Prostate gland (tissue), 2 donors: ENCODE measurements at regions not wholly inside any gene's neighbourhood (a gene's known extent, or its start where the extent isn't known, plus 50 kb on each side); places are given as distances from the start of the nearest gene placed in this dataset.
"Not testable (repeated sequence)": the region's sequence is repeated elsewhere in the genome, so short reads cannot be mapped to it uniquely, and the experiment has no call there.

Experiments used
- DNase-seq: peaks from one replicate; pipeline ENCODE4 v3.0.0-alpha.2; 2019; ENCODE audit warnings: low spot score
- H3K27ac ChIP-seq, 2 donors: fragments of 200-600 bp; sonication (generic); 2 replicates each; pipeline ENCODE4 v1.5.1; 2017 to 2019
- H3K27me3 ChIP-seq: fragments of 200-600 bp; sonication (generic); replicated peaks from 2 replicates; pipeline ENCODE4 v1.5.1; 2019; ENCODE audit not compliant: insufficient read depth
- H3K36me3 ChIP-seq, 2 donors: fragments of 200-600 bp; sonication (generic); 1 replicate in 1 of 2; 2 replicates in 1 of 2; pipeline versions ENCODE4 v1.5.1 to v1.8.1; 2017 to 2019
- H3K4me1 ChIP-seq: fragments of 200-600 bp; sonication (generic); replicated peaks from 2 replicates; pipeline ENCODE4 v1.5.1; 2019
- H3K4me3 ChIP-seq, 2 donors: fragments of 200-600 bp; sonication (generic); 2 replicates each; pipeline ENCODE4 v1.5.1; 2017 to 2019
- H3K9me3 ChIP-seq: fragments of 200-600 bp; sonication (generic); 2 replicates; pipeline ENCODE4 v1.5.1; 2017
- POLR2A ChIP-seq: fragments of 450-650 bp; IDR thresholded peaks from one replicate; pipeline ENCODE4 v1.6.1; 2016; ENCODE audit warnings: antibody characterized with exemption, mild to moderate bottlenecking
- POLR2AphosphoS5 ChIP-seq: sonication (generic); formaldehyde crosslinking; IDR thresholded peaks from one replicate; pipeline ENCODE4 v1.6.1; 2017; ENCODE audit warnings: antibody characterized with exemption
- WGBS: methylation state at CpG from one replicate; pipeline ENCODE4 v1.1.5; 2018; 5-methylcytosine and 5-hydroxymethylcytosine counted together
- intact Hi-C: fragments of 100-400 bp; cut with DNase I; formaldehyde crosslinking; loops from one replicate; pipeline ENCODE4 v1.14.2; 2022
- TF ChIP-seq, protein P1 (sequence below), 4 experiments: fragments of 200-600 bp in 2 of 4; fragments of 450-650 bp in 2 of 4; sonication (generic) in 2 of 4; IDR thresholded peaks; 1 replicate in 3 of 4; 2 replicates in 1 of 4; pipeline ENCODE4 v1.5.1; 2016 to 2019; ENCODE audit warnings: antibody characterized with exemption in 4 of 4, mild to moderate bottlenecking in 2 of 4, moderate library complexity in 2 of 4

GRCh38 chr3:174547801-174548435, 311.2 kb upstream of the NAALADL2 start:
- no peak overlapping the region for H3K4me3 ChIP-seq
- H3K4me1 ChIP-seq = no peaks in the 10 kb centered on the region
- no peaks in the 10 kb centered on the region for H3K9me3 ChIP-seq
- no peak for TF ChIP-seq POLR2A
- no peak for TF ChIP-seq POLR2AphosphoS5
- TF ChIP-seq, protein P1, sequence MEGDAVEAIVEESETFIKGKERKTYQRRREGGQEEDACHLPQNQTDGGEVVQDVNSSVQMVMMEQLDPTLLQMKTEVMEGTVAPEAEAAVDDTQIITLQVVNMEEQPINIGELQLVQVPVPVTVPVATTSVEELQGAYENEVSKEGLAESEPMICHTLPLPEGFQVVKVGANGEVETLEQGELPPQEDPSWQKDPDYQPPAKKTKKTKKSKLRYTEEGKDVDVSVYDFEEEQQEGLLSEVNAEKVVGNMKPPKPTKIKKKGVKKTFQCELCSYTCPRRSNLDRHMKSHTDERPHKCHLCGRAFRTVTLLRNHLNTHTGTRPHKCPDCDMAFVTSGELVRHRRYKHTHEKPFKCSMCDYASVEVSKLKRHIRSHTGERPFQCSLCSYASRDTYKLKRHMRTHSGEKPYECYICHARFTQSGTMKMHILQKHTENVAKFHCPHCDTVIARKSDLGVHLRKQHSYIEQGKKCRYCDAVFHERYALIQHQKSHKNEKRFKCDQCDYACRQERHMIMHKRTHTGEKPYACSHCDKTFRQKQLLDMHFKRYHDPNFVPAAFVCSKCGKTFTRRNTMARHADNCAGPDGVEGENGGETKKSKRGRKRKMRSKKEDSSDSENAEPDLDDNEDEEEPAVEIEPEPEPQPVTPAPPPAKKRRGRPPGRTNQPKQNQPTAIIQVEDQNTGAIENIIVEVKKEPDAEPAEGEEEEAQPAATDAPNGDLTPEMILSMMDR (IDR thresholded peaks at IDR 0.05) = no peak
- DNase-seq = no peak
- no peaks in the 10 kb centered on the region for H3K36me3 ChIP-seq
- H3K27ac ChIP-seq = no peak overlapping the region
- H3K27me3 ChIP-seq = no peaks in the 10 kb centered on the region
- intact Hi-C loops = no loop called here
- 35% methylated on average over 2 of the region's 2 CpGs for WGBS

DNA sequence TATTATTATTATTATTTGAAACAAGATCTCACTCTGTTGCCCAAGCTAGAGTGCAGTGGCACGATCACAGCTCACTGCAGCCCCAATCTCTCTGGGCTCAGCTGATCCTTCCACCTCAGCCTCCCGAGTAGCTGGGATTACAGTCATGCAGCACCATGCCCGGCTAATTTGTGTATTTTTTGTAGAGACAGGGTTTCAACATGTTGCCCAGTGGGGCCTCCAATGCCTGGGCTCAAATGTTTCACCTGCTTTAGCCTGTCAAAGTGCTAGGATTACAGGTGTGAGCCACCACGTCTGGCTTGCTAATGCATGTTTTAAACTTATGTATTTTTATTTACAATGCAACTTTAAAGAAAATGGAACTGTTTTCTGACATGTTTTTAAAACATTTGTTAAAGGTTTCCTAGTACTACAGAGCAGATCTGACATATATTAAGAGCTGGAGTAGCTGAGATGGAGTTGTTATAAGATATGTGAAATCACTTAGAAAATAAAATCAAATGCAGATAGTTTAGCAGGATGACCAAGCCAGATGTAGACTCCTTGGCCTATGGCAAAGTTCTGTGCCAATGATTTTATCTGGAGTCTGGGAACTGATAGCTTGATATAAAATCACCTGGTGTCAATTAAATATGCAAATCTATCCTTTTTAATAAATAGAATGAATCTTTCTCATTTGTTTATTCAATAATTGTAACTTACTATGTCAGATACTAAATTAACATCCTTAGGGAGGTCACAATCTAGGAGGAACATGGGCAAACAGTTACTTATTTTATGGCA, 310.1 kb upstream of the NAALADL2 start:
- intact Hi-C loops = no loop called here
- H3K27me3 ChIP-seq = no peaks in the 10 kb centered on the region
- no peak overlapping the region for H3K27ac ChIP-seq
- TF ChIP-seq POLR2AphosphoS5 (no peak), POLR2A (no peak)
- TF ChIP-seq, protein P1 (IDR thresholded peaks at IDR 0.05) = no peak
- no peaks in the 10 kb centered on the region for H3K9me3 ChIP-seq
- 85% methylated on average over 4 of the region's 4 CpGs for WGBS
- no peak overlapping the region for H3K4me3 ChIP-seq
- H3K4me1 ChIP-seq = no peaks in the 10 kb centered on the region
- no peaks in the 10 kb centered on the region for H3K36me3 ChIP-seq
- DNase-seq = no peak

DNA sequence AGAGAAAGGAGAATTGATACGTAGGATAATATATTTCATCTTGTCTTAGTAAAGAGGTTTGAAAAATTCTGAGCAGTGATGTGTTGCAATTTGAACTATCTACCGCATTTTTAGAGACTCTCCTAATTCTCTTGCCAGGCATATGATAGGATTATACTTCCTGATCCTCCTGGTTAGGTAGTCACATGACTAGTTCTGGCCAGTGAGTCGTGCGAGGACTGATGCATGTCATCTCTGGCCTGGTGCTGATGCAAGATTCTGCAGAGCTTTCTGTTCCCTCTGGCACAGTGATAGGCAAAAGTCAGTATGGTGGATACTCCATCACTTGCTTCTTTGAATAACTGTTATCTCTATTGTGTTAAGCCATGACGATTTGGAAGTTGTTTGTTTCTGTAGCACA, 277.6 kb upstream of the NAALADL2 start:
- DNase-seq = no peak
- no peak overlapping the region for H3K4me3 ChIP-seq
- intact Hi-C loops = no loop called here
- TF ChIP-seq POLR2A (no peak), POLR2AphosphoS5 (no peak)
- TF ChIP-seq, protein P1 (IDR thresholded peaks at IDR 0.05) = no peak
- no peak overlapping the region for H3K27ac ChIP-seq
- 94% methylated on average over 5 of the region's 5 CpGs for WGBS
- H3K4me1 ChIP-seq = no peaks in the 10 kb centered on the region
- H3K9me3 ChIP-seq = no peaks in the 10 kb centered on the region
- H3K27me3 ChIP-seq = no peaks in the 10 kb centered on the region
- no peaks in the 10 kb centered on the region for H3K36me3 ChIP-seq

DNA sequence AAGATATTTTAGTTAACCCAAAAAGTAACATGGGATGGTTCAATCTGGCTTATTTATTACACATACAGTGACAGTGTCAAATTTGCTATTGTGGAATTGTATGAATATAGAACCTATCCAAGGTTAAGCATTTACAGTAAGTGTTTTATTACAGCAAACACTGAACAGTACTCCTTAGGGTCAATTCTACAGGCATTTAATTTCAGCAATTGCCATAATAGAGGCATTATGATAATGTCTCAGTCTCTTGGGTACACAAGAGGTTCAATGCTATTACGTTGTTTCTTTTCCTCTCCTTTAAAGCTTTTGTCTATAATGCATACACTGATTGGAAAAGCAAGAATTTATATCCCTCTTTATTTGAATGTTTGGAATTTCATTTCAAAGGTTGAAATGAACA, 275.7 kb upstream of the NAALADL2 start:
- Histone ChIP-seq H3K36me3 (no peaks in the 10 kb centered on the region), H3K9me3 (no peaks in the 10 kb centered on the region), H3K4me3 (no peak overlapping the region), H3K27me3 (no peaks in the 10 kb centered on the region), H3K27ac (no peak overlapping the region), H3K4me1 (no peaks in the 10 kb centered on the region)
- DNase-seq = no peak
- intact Hi-C loops = no loop called here
- TF ChIP-seq POLR2A (no peak), POLR2AphosphoS5 (no peak)
- TF ChIP-seq, protein P1 (IDR thresholded peaks at IDR 0.05) = no peak
- WGBS = 72% methylated on average over 1 of the region's 1 CpG

DNA sequence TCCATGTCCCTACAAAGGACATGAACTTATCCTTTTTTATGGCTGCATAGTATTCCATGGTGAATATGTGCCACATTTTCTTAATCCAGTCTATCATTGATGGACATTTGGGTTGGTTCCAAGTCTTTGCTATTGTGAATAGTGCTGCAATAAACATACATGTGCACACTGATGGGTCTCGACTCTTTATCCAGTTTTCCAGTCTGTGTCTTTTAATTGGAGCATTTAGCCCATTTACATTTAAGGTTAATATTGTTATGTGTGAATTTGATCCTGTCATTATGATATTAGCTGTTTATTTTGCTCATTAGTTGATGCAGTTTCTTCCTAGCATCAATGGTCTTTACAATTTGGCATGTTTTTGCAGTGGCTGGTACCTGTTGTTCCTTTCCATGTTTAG, 272.0 kb upstream of the NAALADL2 start:
- 97% methylated on average over 1 of the region's 1 CpG for WGBS
- not testable (repeated sequence) for H3K36me3 ChIP-seq

More for the DNA sequence above, 272.0 kb upstream of the NAALADL2 start:
- H3K4me1 ChIP-seq, intact Hi-C loops, DNase-seq, H3K27me3 ChIP-seq, H3K27ac ChIP-seq, H3K9me3 ChIP-seq, H3K4me3 ChIP-seq: not testable (repeated sequence)
